ENCODE measurements at regions not wholly inside any gene's neighbourhood (a gene's known extent, or its start where the extent isn't known, plus 50 kb on each side); places are given as distances from the start of the nearest gene placed in this dataset.

GRCh38 chr1:157289424-157290105, 151.4 kb upstream of the ETV3 start:
- DNase-seq (ENCODE audit: low read depth), result no peak

- DNase-seq (ENCODE audit: low read depth), result no peak
Measured at GRCh38 chr1:157288996-157289395, 150.8 kb upstream of the ETV3 start.

GRCh38 chr1:157288492-157288891, 150.3 kb upstream of the ETV3 start:
- no peak for DNase-seq (ENCODE audit: low read depth)

GRCh38 chr1:157288006-157288405, 149.8 kb upstream of the ETV3 start:
- no peak for DNase-seq (ENCODE audit: low read depth)

DNA sequence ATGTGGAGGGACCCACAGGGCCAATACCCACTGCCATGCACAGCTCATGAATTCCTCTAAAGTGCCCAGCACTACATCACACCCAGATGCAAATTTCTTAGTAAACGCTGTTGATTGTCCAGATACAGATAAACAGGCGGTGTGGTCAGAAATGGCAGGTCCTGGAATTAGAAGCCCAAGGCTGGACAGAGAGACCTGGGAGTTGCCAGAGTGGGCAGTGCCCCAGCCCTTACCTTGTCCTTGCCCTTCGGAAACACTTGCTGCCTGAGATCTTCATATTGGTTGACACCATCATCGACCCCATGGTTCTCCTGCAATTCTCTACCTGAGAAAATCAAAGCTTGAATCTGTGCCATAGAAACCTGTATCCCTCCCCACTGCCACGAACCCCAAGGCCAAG, 149.3 kb upstream of the ETV3 start:
- DNase-seq (ENCODE audit: low read depth), result no peak

- no peak for DNase-seq (ENCODE audit: low read depth)
Measured at GRCh38 chr1:157286646-157287420, 148.6 kb upstream of the ETV3 start.

DNA sequence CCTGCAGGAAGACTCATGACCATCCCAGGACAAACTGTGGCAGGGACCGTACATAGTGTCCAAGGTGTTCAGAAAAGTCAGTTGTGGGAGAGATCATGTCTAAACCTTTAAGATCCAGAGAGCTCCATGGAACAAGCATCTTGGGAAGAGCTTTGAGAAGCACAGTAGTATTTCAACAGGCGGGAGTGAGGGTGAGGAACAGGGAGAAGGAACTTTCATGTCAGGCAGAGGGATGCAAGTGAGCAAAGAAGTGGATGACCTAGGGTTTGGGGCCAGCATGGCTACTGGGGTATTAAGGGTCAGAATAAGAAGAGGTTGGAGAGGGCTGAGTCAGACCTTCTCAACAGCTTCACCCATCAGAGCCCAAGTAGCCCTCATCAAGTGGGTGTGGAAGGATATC, 147.9 kb upstream of the ETV3 start:
- DNase-seq (ENCODE audit: low read depth), result no peak

DNA sequence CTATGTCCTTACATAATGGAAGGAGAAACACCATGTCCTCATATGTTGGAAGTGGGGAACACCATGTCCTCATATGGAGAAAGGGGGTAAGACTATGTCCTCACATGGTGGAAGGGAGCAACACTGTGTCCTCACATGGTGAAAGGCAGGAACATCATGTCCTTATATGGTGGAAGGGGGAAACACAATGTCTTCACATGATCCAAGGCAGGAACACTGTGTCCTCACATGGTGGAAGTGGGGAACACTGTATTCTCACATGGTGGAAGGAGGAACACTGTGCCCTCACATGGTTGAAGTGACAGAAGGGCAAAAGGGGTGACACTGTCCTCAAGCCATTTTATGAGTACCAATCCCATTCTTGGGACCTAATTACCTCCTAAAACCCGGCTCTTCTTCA, 146.3 kb upstream of the ETV3 start:
- no peak for DNase-seq (ENCODE audit: low read depth)

DNA sequence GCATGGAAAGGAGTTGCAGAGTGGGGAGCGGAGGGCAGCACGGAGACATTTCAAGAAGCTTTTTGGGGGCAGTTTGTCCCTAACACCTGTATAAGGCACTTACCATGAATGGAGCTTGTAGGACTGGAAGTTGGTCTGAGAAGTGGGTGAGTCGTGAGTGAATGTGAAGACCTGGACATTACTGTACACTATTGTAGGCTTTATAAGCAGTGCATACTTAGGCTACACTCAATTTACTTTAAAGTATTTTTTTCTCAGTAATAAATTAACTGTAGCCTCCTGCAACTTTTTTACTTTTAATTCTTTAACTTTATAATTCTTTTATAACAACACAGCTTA, 141.6 kb upstream of the ETV3 start:
- DNase-seq (ENCODE audit: low read depth), result no peak

GRCh38 chr1:157279138-157279801, 141.1 kb upstream of the ETV3 start:
- DNase-seq (ENCODE audit: low read depth), result no peak

- DNase-seq (ENCODE audit: low read depth), result no peak
Measured at GRCh38 chr1:157278383-157279137, 140.4 kb upstream of the ETV3 start.

DNA sequence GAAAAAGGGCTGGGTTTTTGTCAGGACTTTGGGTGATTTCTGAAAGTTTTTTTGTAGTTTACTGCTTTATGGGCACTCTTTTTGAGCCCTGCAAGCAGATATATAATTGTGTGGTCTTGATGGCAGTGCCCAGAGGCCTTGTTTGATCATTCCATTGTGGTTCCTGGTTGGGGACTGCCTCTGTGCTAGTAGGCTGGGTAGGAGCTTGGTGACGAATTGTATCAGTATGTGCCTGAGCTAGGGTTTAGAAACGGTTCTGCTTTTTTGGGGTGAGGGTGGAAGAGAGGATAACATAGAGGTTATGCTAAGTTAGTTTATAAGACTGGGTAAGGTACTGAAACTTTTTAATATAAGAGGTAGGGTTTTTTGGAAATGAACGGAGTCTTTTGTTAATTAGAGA, 139.7 kb upstream of the ETV3 start:
- DNase-seq (ENCODE audit: low read depth), result no peak

- no peak for DNase-seq (ENCODE audit: low read depth)
Measured at GRCh38 chr1:157277281-157277680, 139.1 kb upstream of the ETV3 start.

DNA sequence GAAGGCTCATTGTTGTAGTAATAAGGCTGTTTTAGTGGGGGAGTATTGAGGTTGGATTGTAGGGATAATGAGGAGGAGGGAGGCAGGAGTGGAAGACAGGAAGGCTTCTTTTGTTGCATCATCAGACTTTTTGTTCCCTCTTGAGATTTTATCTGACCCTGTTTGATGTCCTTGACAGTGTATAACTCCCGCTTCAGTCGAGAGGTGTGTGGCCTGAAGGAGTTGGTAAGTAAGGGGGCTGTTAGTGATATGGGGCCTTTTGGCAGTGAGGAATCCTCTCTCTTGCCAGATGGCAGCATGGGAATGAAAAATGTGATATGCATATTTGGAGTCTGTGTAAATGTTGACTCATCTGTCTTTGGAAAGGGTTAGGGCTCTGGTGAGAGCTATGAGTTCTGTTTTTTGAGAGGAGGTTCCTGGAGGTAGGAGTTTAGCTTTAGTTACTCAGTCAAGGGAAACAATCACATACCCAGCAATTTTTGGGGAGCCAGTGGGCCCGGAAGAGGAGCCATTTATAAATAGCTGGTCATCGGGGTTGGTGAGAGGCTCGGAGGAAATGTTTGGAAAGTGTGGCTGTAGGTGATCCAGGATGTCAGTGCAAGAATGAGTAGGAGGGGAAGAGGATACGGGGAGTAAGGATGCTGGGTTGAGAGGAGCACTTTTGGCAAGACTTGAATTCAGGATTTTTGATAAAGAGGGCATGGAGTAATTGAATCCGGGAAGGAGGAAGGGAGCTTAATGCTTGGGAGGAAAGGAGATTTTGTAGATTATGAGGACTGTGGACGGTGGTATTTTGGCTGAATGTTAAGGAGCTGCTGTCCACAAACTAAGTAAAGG, 136.7 kb upstream of the ETV3 start:
- DNase-seq (ENCODE audit: low read depth), result peak; percentile 44

- DNase-seq (ENCODE audit: low read depth), result no peak
Measured at GRCh38 chr1:157272729-157273524, 134.7 kb upstream of the ETV3 start.

DNA sequence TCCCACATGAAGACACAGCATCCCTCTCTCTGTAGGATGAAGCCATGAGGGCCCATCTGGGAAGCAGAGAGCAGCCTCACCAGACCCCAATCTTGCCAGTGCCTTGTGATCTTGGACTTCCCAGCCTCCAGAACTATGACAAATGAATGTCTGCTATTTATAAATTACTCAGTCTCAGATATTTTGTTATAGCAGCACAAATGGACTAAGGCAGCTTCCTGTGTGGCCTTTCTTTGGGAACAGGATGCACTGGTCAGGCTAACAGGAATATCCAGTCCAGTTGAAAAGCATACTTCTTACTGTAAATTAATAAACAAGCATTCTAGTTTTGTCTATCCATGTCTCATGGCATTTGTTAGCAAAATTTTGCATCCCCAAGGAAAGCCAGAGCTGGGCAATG, 134.1 kb upstream of the ETV3 start:
- no peak for DNase-seq (ENCODE audit: low read depth)

DNA sequence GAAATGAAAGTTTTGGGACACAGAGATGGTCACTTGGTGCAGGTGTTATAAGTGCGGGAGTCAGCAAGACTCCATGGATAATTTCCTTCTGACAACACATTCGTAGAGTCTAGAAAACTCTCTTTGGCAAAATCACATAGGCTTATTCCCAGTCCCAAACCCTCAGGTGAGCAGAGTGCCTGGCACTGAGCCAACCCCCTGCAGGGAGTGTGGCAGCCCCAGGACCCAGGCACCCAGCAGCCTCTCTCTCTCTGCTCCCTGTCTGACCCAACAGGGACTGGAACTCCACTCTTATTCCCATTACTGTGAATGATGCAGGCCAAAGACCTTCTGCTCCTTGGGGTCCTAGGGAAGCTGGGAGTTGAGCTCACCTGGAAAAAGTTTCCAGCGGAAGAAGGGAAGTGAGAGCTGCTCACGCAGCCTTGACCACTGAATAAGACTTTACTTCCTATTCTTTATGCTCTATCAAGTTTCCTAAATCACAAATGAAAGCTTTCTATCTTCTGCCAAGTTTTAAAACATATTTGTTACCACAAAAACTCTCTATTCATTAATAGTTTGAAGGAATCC, 132.6 kb upstream of the ETV3 start:
- DNase-seq (ENCODE audit: low read depth), result no peak

DNA sequence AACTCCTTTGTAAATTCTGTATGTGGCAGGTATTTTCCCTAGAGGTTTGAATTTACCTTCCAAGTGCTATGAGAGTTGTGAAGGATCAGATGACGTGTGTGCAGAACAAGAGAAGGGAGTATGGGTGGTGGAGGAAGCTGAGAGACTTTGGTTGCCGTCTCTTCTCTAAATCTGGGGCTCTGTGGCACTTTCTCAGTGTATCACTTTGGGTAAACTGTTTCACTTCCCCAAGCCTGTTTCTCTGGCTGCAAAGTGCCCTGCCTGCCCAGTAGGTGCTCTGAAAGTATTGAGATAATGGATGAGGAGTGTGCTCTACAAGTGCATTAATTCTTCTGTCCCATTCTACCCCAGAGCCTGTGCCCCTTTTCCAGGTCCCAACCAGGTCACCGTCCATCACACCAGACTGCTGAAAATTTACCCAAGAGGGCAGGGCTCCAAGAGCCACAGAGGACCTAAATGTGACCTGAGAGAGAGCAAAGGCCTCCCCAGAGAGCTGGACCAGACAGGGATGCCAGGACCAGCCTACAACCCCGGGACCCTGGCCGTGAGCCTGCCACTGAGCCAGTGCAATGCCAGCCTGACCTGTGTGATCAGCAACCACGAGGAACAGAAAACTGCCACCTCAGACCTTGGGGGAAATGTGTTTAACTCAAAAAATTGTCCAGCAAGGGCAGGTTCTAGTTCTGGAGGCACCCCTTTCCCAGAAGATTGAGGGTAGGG, 131.6 kb upstream of the ETV3 start:
- no peak for DNase-seq (ENCODE audit: low read depth)

DNA sequence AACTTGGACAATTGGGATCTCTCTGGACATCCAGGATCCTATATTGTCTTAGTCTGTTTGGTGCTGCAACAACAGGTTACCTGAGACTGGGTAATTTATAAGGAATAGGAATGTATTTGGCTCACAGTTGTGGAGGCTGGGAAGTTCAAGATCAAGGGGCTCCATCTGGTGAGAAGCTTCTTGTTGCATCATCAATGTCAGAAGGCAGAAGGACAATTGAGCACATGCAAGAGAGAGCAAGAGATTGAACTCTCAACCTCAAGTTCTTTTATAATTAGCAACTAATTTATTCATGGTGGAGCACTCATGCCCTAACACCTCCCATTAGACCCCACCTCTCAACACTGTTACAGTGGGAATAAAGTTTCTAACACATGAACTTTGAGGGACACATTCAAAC, 124.7 kb upstream of the ETV3 start:
- DNase-seq (ENCODE audit: low read depth), result no peak

DNA sequence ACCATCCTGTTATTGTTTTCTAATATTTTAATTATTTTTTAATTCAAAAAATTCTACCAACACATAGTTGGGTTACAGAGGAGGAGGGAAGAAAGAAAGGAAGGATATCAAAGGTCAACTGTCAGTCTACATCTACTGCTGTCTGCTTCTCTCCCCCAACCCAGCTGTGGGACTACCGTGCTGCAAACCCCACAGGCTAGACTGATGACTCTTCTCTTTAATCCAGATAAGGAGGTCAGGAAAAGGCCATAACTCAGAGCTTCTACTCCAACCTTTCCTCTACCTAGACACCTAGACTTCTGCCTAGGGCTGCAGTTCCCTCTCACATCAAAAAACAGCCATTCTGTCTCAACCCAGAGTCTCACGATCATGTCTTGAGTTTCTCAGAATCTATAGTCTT, 124.2 kb upstream of the ETV3 start:
- DNase-seq (ENCODE audit: low read depth), result no peak
